Activated naive CD4-positive, alpha-beta T cell treated with anti-CD3 and anti-CD28 coated beads, Interleukin-2, amount 10 ng/mL, durations not matched to agents 7 days and 5 days (primary cell): ENCODE measurements at regions not wholly inside any gene's neighbourhood (a gene's known extent, or its start where the extent isn't known, plus 50 kb on each side); places are given as distances from the start of the nearest gene placed in this dataset.

ENCODE experiments used
- CTCF ChIA-PET: fragments of 350-600 bp; sonication (Branson Sonifier 250); formaldehyde crosslinking; loops from one replicate; lab custom pipeline; 2021; ENCODE audit warnings: antibody characterized with exemption; lab: Charles Lee
- DNase-seq: peaks from one replicate; pipeline ENCODE4 v3.0.0-alpha.2; 2020
- H3K27ac Mint-ChIP-seq: one replicate; pipeline ENCODE4 v1.8.0; 2021; ENCODE audit warnings: mild to moderate bottlenecking, moderate library complexity, mixed read lengths
- H3K27me3 Mint-ChIP-seq: one replicate; pipeline ENCODE4 v1.8.0; 2021; ENCODE audit warnings: mild to moderate bottlenecking, mixed read lengths
- H3K36me3 Mint-ChIP-seq: one replicate; pipeline ENCODE4 v1.8.0; 2021; ENCODE audit warnings: mixed read lengths
- H3K4me1 Mint-ChIP-seq: one replicate; pipeline ENCODE4 v1.8.0; 2021; ENCODE audit warnings: mixed read lengths
- H3K4me3 Mint-ChIP-seq: one replicate; pipeline ENCODE4 v1.8.0; 2021; ENCODE audit warnings: mild to moderate bottlenecking, moderate library complexity, mixed read lengths
- H3K9me3 Mint-ChIP-seq: one replicate; pipeline ENCODE4 v1.8.0; 2021; ENCODE audit warnings: mixed read lengths

GRCh38 chr6:62615366-62616015 is 329.5 kb upstream of the KHDRBS2 start:
- peaks cover 25% of the 10 kb centered on the region for H3K9me3 Mint-ChIP-seq
- DNase-seq: no peak
- no peak overlapping the region for H3K4me3 Mint-ChIP-seq
- no peaks in the 10 kb centered on the region for H3K4me1 Mint-ChIP-seq
- H3K27ac Mint-ChIP-seq: no peak overlapping the region
- H3K36me3 Mint-ChIP-seq: no peaks in the 10 kb centered on the region
- H3K27me3 Mint-ChIP-seq: no peaks in the 10 kb centered on the region
- CTCF ChIA-PET: no interaction called here

- Mint-ChIP-seq H3K4me1 (no peaks in the 10 kb centered on the region), H3K36me3 (no peaks in the 10 kb centered on the region), H3K27ac (no peak overlapping the region), H3K27me3 (no peaks in the 10 kb centered on the region), H3K4me3 (no peak overlapping the region), H3K9me3 (peaks cover 30% of the 10 kb centered on the region)
- CTCF ChIA-PET: no interaction called here
- no peak for DNase-seq
These were observed 328.4 kb upstream of the KHDRBS2 start for GRCh38 chr6:62614442-62614841.

GRCh38 chr6:62613928-62614327 is 327.9 kb upstream of the KHDRBS2 start:
- H3K4me1 Mint-ChIP-seq: no peaks in the 10 kb centered on the region
- H3K9me3 Mint-ChIP-seq: peaks cover 32% of the 10 kb centered on the region
- H3K27ac Mint-ChIP-seq: no peak overlapping the region
- CTCF ChIA-PET: no interaction called here
- H3K27me3 Mint-ChIP-seq: no peaks in the 10 kb centered on the region
- no peak for DNase-seq
- no peaks in the 10 kb centered on the region for H3K36me3 Mint-ChIP-seq
- no peak overlapping the region for H3K4me3 Mint-ChIP-seq

GRCh38 chr6:62612471-62612870 is 326.4 kb upstream of the KHDRBS2 start:
- no peak overlapping the region for H3K4me3 Mint-ChIP-seq
- CTCF ChIA-PET: no interaction called here
- H3K27ac Mint-ChIP-seq: no peak overlapping the region
- no peak for DNase-seq
- H3K27me3 Mint-ChIP-seq: no peaks in the 10 kb centered on the region
- peaks cover 31% of the 10 kb centered on the region for H3K9me3 Mint-ChIP-seq
- H3K4me1 Mint-ChIP-seq: no peaks in the 10 kb centered on the region
- H3K36me3 Mint-ChIP-seq: no peaks in the 10 kb centered on the region

- no peaks in the 10 kb centered on the region for H3K36me3 Mint-ChIP-seq
- H3K27ac Mint-ChIP-seq: no peak overlapping the region
- H3K9me3 Mint-ChIP-seq: peaks cover 2% of the 10 kb centered on the region
- CTCF ChIA-PET: no interaction called here
- no peaks in the 10 kb centered on the region for H3K27me3 Mint-ChIP-seq
- H3K4me3 Mint-ChIP-seq: no peak overlapping the region
- no peak for DNase-seq
- no peaks in the 10 kb centered on the region for H3K4me1 Mint-ChIP-seq
These were observed 284.3 kb upstream of the KHDRBS2 start for GRCh38 chr6:62570372-62570771.

GRCh38 chr6:62541502-62541901 is 255.5 kb upstream of the KHDRBS2 start:
- Mint-ChIP-seq H3K36me3 (no peaks in the 10 kb centered on the region), H3K27me3 (no peaks in the 10 kb centered on the region), H3K4me1 (no peaks in the 10 kb centered on the region), H3K4me3 (no peak overlapping the region), H3K9me3 (peaks cover 9% of the 10 kb centered on the region), H3K27ac (no peak overlapping the region)
- no peak for DNase-seq
- CTCF ChIA-PET: no interaction called here

- Mint-ChIP-seq H3K27me3 (no peaks in the 10 kb centered on the region), H3K4me3 (no peak overlapping the region), H3K36me3 (no peaks in the 10 kb centered on the region), H3K27ac (no peak overlapping the region), H3K9me3 (peaks cover 9% of the 10 kb centered on the region), H3K4me1 (no peaks in the 10 kb centered on the region)
- CTCF ChIA-PET: no interaction called here
- DNase-seq: no peak
These were observed 245.0 kb upstream of the KHDRBS2 start for GRCh38 chr6:62530985-62531384.

GRCh38 chr6:62528894-62529526 is 243.0 kb upstream of the KHDRBS2 start:
- H3K4me3 Mint-ChIP-seq: no peak overlapping the region
- peaks cover 13% of the 10 kb centered on the region for H3K9me3 Mint-ChIP-seq
- no peak for DNase-seq
- H3K27ac Mint-ChIP-seq: no peak overlapping the region
- no peaks in the 10 kb centered on the region for H3K36me3 Mint-ChIP-seq
- H3K4me1 Mint-ChIP-seq: no peaks in the 10 kb centered on the region
- CTCF ChIA-PET: no interaction called here
- H3K27me3 Mint-ChIP-seq: no peaks in the 10 kb centered on the region

GRCh38 chr6:62523630-62524029 is 237.6 kb upstream of the KHDRBS2 start:
- Mint-ChIP-seq H3K4me1 (no peaks in the 10 kb centered on the region), H3K4me3 (no peak overlapping the region), H3K27me3 (no peaks in the 10 kb centered on the region), H3K9me3 (peaks cover 12% of the 10 kb centered on the region), H3K36me3 (no peaks in the 10 kb centered on the region), H3K27ac (no peak overlapping the region)
- CTCF ChIA-PET: no interaction called here
- DNase-seq: no peak

GRCh38 chr6:62519574-62519973 is 233.5 kb upstream of the KHDRBS2 start:
- H3K27ac Mint-ChIP-seq: no peak overlapping the region
- no peaks in the 10 kb centered on the region for H3K27me3 Mint-ChIP-seq
- no peak for DNase-seq
- CTCF ChIA-PET: no interaction called here
- H3K4me3 Mint-ChIP-seq: no peak overlapping the region
- no peaks in the 10 kb centered on the region for H3K4me1 Mint-ChIP-seq
- H3K36me3 Mint-ChIP-seq: no peaks in the 10 kb centered on the region
- peaks cover 8% of the 10 kb centered on the region for H3K9me3 Mint-ChIP-seq

- no peaks in the 10 kb centered on the region for H3K27me3 Mint-ChIP-seq
- no peaks in the 10 kb centered on the region for H3K36me3 Mint-ChIP-seq
- CTCF ChIA-PET: no interaction called here
- no peak for DNase-seq
- H3K4me3 Mint-ChIP-seq: no peak overlapping the region
- H3K9me3 Mint-ChIP-seq: peaks cover 8% of the 10 kb centered on the region
- H3K4me1 Mint-ChIP-seq: no peaks in the 10 kb centered on the region
- H3K27ac Mint-ChIP-seq: no peak overlapping the region
These were observed 230.5 kb upstream of the KHDRBS2 start for GRCh38 chr6:62516291-62517141.

GRCh38 chr6:62492192-62492822 is 206.3 kb upstream of the KHDRBS2 start:
- H3K27ac Mint-ChIP-seq: no peak overlapping the region
- no peak overlapping the region for H3K4me3 Mint-ChIP-seq
- no peak for DNase-seq
- no peaks in the 10 kb centered on the region for H3K36me3 Mint-ChIP-seq
- CTCF ChIA-PET: no interaction called here
- H3K9me3 Mint-ChIP-seq: peaks cover 27% of the 10 kb centered on the region
- H3K4me1 Mint-ChIP-seq: no peaks in the 10 kb centered on the region
- H3K27me3 Mint-ChIP-seq: no peaks in the 10 kb centered on the region

GRCh38 chr6:62480544-62480943 is 194.5 kb upstream of the KHDRBS2 start:
- CTCF ChIA-PET: no interaction called here
- H3K27me3 Mint-ChIP-seq: no peaks in the 10 kb centered on the region
- no peaks in the 10 kb centered on the region for H3K36me3 Mint-ChIP-seq
- no peak overlapping the region for H3K27ac Mint-ChIP-seq
- peaks cover 2% of the 10 kb centered on the region for H3K9me3 Mint-ChIP-seq
- no peak for DNase-seq
- no peak overlapping the region for H3K4me3 Mint-ChIP-seq
- no peaks in the 10 kb centered on the region for H3K4me1 Mint-ChIP-seq

- H3K27me3 Mint-ChIP-seq: no peaks in the 10 kb centered on the region
- no peak overlapping the region for H3K27ac Mint-ChIP-seq
- H3K36me3 Mint-ChIP-seq: no peaks in the 10 kb centered on the region
- no peak overlapping the region for H3K4me3 Mint-ChIP-seq
- H3K9me3 Mint-ChIP-seq: peaks cover 2% of the 10 kb centered on the region
- no peak for DNase-seq
- CTCF ChIA-PET: no interaction called here
- no peaks in the 10 kb centered on the region for H3K4me1 Mint-ChIP-seq
These were observed 193.7 kb upstream of the KHDRBS2 start for GRCh38 chr6:62479697-62480220.
